ENCODE measurements at regions not wholly inside any gene's neighbourhood (a gene's known extent, or its start where the extent isn't known, plus 50 kb on each side); places are given as distances from the start of the nearest gene placed in this dataset.
"Not testable (repeated sequence)": the region's sequence is repeated elsewhere in the genome, so short reads cannot be mapped to it uniquely, and the experiment has no call there.

GRCh38 chr2:13413989-13414388, 697.3 kb downstream of the TRIB2 start:
- no peak for DNase-seq (ENCODE audit: low read depth in 2 of 2)

GRCh38 chr2:13414897-13415296, 698.2 kb downstream of the TRIB2 start:
- DNase-seq (ENCODE audit: low read depth in 2 of 2), result no peak

DNA sequence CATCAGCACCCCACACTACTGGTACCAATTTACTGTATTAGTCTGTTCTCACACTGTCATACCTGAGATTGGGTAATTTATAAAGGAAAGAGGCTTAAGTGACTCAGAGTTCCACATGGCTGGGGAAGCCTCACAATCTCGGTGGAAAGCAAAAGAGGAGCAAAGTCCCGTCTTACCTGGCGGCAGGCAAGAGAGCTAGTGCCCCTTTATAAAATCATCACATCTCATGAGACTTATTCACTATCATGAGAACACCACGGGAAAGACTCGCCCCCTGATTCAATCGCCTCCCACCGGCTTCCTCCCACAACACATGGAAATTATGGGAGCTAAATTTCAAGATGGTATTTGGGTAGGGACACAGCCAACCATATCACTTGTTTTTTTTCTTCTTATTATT, 717.2 kb downstream of the TRIB2 start:
- no peak for DNase-seq (ENCODE audit: low read depth in 2 of 2)

DNA sequence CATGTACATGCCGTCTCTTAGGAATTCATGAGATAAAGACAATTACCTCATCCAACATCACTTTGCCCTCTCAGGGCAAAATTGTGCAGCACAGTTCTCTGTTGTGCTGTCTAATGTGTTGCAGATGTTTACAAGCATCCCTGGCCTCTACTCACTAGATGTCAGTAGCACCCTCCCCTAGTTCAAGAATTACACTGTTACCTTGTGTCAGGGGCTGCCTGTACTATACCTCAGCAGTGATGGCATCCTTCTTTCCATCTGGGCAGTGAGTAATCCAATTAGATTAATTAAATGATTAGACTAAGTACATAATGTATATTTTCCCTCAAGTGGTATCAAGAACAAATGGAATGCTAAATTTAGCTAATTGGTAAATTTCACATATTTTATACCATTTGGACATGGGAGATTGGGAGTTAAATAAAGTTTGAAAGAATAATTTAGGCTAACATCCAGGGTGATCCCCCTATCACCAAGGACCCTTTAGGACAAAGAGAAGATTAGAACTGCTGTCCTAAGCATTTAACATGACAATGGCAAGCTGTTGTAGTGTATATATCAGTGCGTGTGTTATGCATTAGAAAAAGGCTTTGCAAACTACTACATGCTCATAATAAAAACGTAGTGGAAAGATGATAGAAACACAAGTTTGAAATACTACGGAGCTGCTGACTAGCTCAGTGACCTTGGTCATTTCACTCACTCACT, 727.0 kb downstream of the TRIB2 start:
- DNase-seq (ENCODE audit: low read depth in 2 of 2), result not testable (repeated sequence)

GRCh38 chr2:13462464-13462863, 745.7 kb downstream of the TRIB2 start:
- no peak for DNase-seq (ENCODE audit: low read depth in 2 of 2)

DNA sequence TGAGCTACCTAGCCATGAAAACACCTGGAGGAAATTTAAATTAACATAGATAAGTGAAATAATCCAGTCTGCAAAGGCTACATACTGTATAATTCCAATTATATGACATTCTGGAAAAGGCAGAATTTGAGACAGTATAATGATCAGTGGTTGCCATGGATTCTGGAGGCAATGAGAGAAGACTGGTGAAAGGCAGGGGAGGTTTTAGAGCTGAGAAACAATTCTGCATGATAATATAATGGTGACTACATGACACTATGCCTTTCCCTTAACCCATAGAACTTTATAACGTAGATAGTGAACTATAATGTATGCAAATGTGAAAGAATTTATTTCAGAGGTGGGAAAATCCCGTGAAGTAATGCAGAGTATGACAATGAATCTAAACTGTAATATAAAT, 749.3 kb downstream of the TRIB2 start:
- DNase-seq (ENCODE audit: low read depth in 2 of 2), result no peak

DNA sequence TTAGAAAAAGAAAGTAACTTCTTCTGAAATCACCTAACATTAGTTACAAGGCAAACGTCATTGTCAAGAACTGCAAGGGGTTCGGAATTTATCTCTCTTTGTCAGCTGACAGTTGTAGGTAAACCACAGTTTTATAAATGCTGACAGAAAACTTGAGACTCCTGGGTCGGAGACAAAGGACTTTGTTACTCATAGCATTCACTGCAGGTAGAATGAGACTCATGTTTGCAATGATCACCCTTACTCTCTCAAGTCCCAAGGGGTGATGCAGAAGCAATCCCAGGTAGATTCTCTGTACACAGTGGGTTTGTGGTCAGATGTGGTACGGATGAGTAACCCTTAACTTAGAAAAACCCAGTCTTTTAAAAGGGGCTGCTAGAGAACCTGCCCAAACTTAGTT, 757.8 kb downstream of the TRIB2 start:
- no peak for DNase-seq (ENCODE audit: low read depth in 2 of 2)

GRCh38 chr2:13480057-13480456, 763.3 kb downstream of the TRIB2 start:
- no peak for DNase-seq (ENCODE audit: low read depth in 2 of 2)

- no peak for DNase-seq (ENCODE audit: low read depth in 2 of 2)
Observed at GRCh38 chr2:13481201-13481600, 764.5 kb downstream of the TRIB2 start.

- no peak for DNase-seq (ENCODE audit: low read depth in 2 of 2)
Observed at GRCh38 chr2:13485256-13485655, 768.5 kb downstream of the TRIB2 start.

DNA sequence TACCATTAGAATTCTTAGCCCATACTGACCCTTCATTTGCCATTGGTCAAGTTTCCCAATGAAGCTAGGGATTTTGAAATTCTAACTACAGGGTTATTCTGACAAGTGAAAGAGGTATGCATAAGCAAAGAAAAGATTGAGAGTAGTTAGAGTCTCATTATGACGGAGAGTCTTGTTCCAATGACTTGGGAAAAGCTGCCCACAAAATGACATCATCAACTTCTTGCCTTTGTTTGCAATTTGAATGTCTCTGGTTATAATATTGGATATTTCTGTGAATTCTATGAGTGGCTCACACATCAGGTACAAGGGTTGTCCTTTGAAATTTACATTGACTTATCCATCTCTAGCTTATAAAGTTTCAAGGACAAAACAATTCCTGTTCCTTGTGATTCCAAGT, 772.2 kb downstream of the TRIB2 start:
- DNase-seq (ENCODE audit: low read depth in 2 of 2), result no peak

DNA sequence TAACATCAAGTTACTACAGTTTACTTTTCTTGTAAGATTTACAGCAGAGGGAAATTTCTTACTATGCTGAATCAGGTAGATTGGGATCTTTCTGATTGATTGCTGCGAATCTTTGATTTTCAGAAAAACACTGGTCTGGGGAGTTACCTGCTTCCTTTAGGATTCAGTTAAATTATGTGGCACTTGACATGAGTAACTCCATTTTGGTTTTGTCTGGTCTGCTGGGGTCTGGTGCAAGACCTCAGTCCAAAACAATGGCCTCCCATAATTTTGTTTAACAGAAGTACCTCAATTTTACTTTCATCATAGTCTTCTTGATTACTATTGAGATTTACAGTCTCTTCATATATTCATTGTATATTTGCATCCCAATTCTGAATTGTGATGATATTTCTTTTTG, 775.5 kb downstream of the TRIB2 start:
- no peak for DNase-seq (ENCODE audit: low read depth in 2 of 2)

DNA sequence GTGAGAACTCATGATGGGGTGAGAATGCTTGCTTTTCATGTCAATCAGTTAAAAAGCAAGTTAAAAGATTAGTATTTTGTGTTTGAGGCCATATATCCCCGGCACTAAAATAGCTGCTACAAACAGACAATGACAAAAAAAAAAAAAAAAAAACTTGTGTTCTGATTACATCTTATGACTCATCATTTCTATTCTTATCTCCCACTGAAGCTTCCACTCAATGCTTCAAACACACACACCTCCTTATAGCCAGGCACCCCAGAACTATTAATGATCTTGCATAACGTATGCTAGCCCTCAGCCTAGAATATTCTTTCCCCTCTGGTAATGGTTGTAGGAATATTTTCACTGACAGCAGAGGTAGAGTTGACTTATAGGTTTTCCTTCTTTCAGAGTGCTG, 778.3 kb downstream of the TRIB2 start:
- no peak for DNase-seq (ENCODE audit: low read depth in 2 of 2)

DNA sequence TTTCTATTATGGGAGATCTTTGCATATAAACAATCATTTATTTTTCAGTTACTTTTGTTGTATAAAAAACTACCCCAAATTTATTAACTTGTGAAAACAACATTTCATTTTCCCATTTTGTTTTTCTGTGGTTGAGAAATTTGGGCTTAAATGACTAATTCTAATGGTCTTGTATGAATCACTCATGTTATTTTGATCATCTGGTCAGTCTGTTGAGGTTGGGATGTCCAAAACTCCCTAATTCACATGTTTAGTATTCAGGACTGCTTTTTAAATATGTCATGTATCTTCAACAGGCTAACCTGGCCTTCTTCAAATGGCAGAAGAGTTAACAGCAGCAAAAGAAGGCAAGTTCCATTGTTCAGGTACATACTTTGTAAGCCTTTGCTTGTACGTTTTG, 788.1 kb downstream of the TRIB2 start:
- no peak for DNase-seq (ENCODE audit: low read depth in 2 of 2)

GRCh38 chr2:13508671-13509070, 791.9 kb downstream of the TRIB2 start:
- no peak for DNase-seq (ENCODE audit: low read depth in 2 of 2)

GRCh38 chr2:13515254-13515653, 798.5 kb downstream of the TRIB2 start:
- no peak for DNase-seq (ENCODE audit: low read depth in 2 of 2)

- no peak for DNase-seq (ENCODE audit: low read depth in 2 of 2)
Observed at GRCh38 chr2:13522096-13522495, 805.4 kb downstream of the TRIB2 start.

DNA sequence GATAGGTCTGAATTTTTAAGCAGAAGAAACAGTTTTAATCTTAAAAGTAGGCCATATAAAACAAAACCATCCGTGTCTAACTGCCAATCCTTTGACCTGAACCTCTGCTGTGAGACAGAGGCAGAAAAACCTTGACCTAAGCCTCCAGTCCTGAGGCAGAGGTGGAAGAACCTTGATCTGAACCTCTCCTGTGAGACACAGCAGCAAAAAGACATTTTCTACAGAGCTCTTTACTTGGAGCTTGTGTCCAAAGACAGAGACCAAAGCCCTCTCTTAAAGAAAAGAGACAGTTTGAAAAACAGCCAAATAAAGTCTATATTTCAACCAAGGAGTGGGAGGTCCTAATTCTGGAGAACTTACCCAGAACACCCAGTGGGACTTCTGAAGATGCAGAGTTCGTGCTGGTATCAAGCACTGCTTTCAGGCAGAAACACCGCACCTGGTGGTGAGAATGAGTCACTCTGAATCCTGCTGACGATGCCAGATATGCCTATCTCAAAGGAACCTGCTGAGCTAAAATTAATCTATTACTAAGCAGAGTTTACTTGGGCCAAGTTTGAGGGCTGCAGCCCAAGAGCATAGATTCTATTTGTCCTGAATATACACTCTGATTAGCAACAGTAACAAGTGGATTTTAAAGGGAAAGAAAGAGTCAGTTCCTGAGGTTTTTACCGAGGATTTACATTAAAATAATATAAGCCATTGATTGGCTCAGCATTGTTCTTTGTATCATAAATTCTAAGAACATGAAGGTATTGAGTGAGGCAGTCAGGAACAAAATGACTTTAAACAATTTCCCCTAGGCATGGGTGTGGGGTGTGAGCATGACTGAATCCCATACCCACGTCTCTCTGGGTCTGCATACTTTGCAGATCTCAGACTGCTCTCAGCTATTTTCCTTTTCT, 806.4 kb downstream of the TRIB2 start:
- no peak for DNase-seq (ENCODE audit: low read depth in 2 of 2)

- no peak for DNase-seq (ENCODE audit: low read depth in 2 of 2)
Observed at GRCh38 chr2:13524492-13524891, 807.8 kb downstream of the TRIB2 start.

- DNase-seq (ENCODE audit: low read depth in 2 of 2), result not testable (repeated sequence)
Observed at GRCh38 chr2:13531735-13532410, 815.1 kb downstream of the TRIB2 start.

- DNase-seq (ENCODE audit: low read depth in 2 of 2), result not testable (repeated sequence)
Observed at GRCh38 chr2:13532781-13533523, 816.2 kb downstream of the TRIB2 start.

- no peak for DNase-seq (ENCODE audit: low read depth in 2 of 2)
Observed at GRCh38 chr2:13533524-13533922, 816.8 kb downstream of the TRIB2 start.

Measured in activated CD8-positive, alpha-beta memory T cell treated with anti-CD3 and anti-CD28 coated beads for 4 hours (primary cell).